NOMO-1 treated with dmso at 0.1 percent for 144 hours (cell line): ENCODE measurements at regions not wholly inside any gene's neighbourhood (a gene's known extent, or its start where the extent isn't known, plus 50 kb on each side); places are given as distances from the start of the nearest gene placed in this dataset.

Experiments
- DNase-seq: peaks from one replicate; lab custom pipeline; 2025; ENCODE audit not compliant: unreplicated experiment; lab: John Stamatoyannopoulos, UW

GRCh38 chr16:11471548-11471947 lies 115.2 kb downstream of the LITAF start:
- DNase-seq, result no peak

GRCh38 chr16:11472410-11472809 lies 114.3 kb downstream of the LITAF start:
- DNase-seq, result no peak

- no peak for DNase-seq
These were observed 113.9 kb downstream of the LITAF start for GRCh38 chr16:11472851-11473250.

GRCh38 chr16:11473728-11474127 lies 113.0 kb downstream of the LITAF start:
- DNase-seq, result no peak

GRCh38 chr16:11474617-11475291 lies 112.0 kb downstream of the LITAF start:
- no peak for DNase-seq

- no peak for DNase-seq
These were observed 110.7 kb downstream of the LITAF start for GRCh38 chr16:11475896-11476630.

- DNase-seq, result no peak
These were observed 110.0 kb downstream of the LITAF start for GRCh38 chr16:11476676-11477075.

- no peak for DNase-seq
These were observed 108.1 kb downstream of the LITAF start for GRCh38 chr16:11478431-11479119.

GRCh38 chr16:11479916-11480315 lies 106.8 kb downstream of the LITAF start:
- DNase-seq, result no peak

- DNase-seq, result no peak
These were observed 106.1 kb downstream of the LITAF start for GRCh38 chr16:11480634-11481033.

- no peak for DNase-seq
These were observed 104.7 kb downstream of the LITAF start for GRCh38 chr16:11481987-11482386.

- no peak for DNase-seq
These were observed 103.6 kb downstream of the LITAF start for GRCh38 chr16:11482946-11483748.

GRCh38 chr16:11484691-11485258 lies 101.9 kb downstream of the LITAF start:
- no peak for DNase-seq

- DNase-seq, result no peak
These were observed 101.0 kb downstream of the LITAF start for GRCh38 chr16:11485676-11486075.

GRCh38 chr16:11487289-11487688 lies 99.4 kb downstream of the LITAF start:
- DNase-seq, result no peak

- no peak for DNase-seq
These were observed 98.4 kb downstream of the LITAF start for GRCh38 chr16:11488304-11488703.

- no peak for DNase-seq
These were observed 95.2 kb downstream of the LITAF start for GRCh38 chr16:11491524-11491923.

GRCh38 chr16:11492808-11493530 lies 93.8 kb downstream of the LITAF start:
- no peak for DNase-seq

- no peak for DNase-seq
These were observed 93.2 kb downstream of the LITAF start for GRCh38 chr16:11493531-11493929.

- DNase-seq, result no peak
These were observed 92.7 kb downstream of the LITAF start for GRCh38 chr16:11494029-11494428.
